Activated CD4-positive, alpha-beta T cell treated with anti-CD3 and anti-CD28 coated beads for 48 hours (primary cell): ENCODE measurements at regions not wholly inside any gene's neighbourhood (a gene's known extent, or its start where the extent isn't known, plus 50 kb on each side); places are given as distances from the start of the nearest gene placed in this dataset.

Source experiments
- DNase-seq: peaks from one replicate; pipeline ENCODE4 v3.0.0-alpha.2; 2020

DNA sequence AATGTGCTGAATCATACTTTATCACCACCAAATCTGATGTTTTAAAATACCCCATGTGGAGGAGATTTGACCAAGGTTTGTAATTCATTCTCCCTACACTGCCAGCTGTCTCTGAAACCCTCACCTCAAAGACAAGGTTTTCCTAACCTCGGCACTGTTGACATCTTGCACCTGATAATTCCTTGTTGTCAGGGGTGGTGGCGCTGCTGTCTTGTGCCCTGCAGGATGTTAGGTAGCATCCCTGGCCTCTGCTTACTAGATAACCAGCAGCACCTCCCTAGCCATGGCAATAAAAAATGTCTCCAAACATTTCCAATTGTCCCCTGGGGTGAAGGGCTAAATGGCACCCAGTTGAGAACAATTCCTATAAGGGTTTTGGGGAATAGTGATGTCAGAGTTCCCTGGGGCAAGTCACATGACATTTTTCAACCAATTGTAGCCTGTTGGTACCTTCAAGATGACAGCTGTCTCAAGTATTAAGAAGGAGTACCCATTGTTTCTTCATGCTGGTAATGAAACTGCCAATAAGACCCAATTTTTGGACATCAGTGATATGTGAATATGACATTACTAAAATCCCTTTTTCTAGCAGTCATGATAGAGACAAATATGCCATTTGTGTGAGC lies 160.6 kb upstream of the PLCXD3 start:
- DNase-seq, result no peak

DNA sequence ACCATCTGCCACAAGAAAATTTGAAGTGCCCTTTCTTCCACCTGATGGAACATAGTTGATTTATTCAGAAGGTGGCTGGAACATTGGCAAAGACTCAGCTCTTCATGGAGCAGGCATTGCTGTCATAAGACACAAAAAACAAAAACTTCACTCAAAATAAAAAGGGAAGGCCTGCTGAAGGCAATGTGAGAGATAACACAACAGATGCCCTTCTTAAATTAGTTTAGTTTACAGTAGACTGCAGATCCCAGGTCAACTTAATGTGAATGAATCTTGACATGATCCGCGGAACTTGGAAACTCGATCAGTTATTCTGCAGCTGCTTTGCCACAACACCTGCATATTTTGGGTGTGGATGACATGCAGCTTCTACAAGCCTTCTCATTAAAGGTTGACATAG lies 159.8 kb upstream of the PLCXD3 start:
- DNase-seq, result no peak

DNA sequence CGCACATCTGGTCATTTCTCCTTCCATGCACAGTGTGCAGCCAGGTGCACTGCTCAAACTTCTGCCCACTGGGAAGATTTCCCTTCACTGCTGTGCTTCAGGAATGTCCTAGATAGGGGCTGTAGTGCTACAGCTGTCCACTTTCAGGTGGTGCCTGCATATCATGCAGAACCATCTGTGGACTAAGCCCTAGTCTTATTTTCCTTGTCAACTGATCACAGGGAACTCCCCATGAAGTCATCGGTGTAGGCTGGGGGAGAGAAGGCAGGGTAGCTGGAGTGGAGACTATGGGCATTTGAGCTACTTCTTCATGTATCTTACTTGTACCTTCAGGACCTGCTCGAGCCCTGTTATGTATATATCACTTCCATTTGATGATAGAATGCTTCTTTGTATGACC lies 150.9 kb upstream of the PLCXD3 start:
- no peak for DNase-seq

DNA sequence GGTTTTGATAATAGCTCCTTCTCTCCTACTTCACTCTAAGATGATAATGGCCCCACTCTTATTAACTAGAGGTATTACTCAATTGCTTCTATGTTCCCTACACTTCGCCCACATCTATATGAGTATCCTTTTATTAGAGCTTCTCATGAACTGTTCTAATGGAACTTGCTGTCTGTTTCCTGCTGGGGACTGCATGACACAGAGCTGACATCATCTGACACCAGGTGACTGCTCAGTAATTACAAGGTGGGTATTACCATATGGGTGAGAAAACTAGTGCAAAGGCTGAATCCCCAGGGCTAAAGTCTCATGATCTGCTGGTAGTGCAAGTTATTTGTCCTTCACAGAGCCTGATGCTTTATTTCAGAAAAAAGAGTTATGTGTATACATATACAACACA lies 146.2 kb upstream of the PLCXD3 start:
- no peak for DNase-seq

DNA sequence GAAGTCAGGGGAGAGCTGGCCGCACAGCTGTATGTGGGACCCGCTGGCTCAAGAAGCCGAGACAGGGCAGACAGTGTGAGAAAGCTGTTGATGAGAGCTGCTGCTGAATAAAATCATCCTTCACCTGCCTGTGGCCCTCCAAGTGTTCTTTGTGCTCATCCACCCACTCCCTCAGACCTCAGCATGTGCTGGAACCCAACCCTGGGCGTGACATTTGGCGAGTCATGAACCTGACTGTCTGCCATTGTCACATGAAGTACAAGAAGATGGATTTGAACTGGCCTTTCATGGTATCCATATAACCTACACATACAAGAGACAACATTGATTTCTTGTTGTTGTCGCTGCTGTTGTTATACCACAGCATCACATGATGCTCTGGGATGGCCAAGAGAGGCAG lies 139.7 kb upstream of the PLCXD3 start:
- DNase-seq, result no peak

DNA sequence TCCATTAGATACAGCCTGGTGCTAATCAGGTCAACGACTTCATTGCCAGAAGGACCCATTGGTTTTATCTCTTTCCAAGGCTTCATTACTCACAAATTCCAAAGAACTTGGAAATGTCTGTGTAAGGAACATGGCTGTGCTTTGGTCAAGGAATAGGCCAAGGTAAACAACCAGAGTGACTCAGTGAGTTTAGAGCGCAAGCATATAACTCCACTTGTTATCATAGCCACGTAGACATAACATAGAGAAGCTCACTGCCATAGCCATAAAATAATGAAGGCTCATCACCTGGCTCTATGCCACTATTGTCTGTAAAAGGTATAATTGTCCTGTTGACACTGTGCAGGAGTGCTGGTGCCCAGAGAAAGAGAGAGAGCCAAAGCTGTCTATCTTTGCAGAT lies 139.3 kb upstream of the PLCXD3 start:
- DNase-seq, result no peak

DNA sequence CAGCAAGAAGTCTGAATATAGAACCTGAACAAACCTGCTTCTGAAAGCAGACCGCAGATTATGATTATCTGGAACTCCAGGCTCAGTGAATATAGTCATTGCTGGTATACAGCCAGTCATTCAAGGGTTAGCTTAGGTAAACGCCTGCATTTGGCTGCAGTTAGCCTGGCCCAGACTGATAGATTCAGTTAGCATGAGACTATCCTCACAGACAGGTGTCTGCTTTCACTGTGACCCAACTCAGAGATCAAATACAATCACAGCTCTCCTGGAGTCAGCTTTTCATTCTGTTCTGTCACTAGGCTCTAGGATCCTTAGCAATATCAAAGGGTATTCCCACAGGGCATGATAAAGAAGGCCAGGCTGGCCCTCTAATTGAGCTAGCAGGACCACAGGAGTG lies 138.6 kb upstream of the PLCXD3 start:
- DNase-seq, result no peak

DNA sequence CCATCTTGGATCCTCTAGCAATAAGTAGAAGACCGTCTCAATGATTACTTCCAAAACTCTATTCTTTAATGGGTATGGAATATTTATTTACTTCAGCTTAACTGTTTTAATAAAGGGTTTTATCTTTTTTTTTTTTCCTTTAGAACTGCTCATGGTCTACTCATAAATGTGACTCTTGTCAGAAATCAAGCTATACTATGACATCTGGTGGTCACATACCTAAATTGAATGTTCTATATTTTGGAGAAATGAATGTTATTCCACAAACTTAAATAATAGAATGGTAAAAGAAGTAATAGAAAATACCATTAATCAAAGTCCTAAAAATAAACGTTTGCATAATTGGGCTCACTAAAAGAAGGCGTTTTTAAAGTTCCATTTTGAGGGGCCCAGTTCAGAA lies 131.2 kb upstream of the PLCXD3 start:
- no peak for DNase-seq

DNA sequence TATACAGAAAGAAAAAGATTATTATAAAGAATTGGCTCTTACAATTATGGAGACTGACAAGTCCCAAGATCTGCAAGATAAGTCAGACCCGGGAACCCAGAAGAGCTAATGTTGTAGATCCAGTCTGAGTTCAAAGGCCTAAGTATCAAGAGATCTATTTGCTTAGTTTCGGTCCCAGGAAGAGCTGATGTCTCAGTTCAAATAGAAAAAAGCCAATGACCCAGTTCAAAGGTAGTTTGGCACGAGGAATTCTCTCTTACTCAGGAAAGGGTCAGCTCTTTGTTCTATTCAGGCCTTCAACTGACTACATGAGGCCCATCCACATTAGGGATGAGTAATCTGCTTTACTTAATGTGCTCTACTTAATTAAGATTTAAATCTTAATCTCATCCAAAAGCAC lies 128.3 kb upstream of the PLCXD3 start:
- DNase-seq, result no peak

DNA sequence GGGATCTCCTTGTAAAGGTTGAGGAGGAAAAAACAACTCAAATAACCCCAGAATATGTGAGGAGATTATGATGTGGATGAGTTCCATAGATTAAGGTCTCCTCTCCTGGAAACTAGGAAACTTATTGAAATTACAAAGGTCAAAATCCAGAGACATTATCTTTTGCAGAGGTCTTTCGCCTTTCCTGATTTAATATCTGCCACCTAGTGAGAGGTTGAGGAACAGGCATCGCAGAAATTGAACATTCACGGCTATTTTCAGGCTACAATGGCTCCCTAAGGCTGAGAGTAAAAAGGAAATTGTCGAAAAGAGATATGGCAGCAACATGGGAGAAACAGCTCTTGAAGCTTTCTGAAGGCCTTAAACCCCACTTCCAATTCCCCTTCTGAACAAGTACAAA lies 127.5 kb upstream of the PLCXD3 start:
- DNase-seq, result no peak

DNA sequence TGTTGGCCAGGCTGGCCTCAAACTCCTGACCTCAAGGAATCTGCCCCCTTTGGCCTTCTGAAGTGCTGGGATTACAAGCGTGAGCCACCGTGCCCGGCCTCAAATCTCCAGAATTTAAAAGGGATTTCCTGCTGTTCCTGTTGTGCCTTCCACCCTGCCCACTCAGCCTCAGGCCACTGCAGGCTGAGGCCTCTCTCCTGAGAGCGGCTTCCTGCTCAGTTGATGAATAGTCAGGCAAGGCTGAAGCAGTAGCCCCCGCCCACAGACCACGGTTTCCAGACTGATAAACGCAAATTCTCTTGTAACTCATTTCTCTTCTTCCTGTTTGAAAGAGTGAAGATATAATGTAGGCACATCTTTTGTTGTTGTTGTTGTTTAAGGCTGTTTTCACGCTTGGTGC lies 127.0 kb upstream of the PLCXD3 start:
- DNase-seq, result no peak

DNA sequence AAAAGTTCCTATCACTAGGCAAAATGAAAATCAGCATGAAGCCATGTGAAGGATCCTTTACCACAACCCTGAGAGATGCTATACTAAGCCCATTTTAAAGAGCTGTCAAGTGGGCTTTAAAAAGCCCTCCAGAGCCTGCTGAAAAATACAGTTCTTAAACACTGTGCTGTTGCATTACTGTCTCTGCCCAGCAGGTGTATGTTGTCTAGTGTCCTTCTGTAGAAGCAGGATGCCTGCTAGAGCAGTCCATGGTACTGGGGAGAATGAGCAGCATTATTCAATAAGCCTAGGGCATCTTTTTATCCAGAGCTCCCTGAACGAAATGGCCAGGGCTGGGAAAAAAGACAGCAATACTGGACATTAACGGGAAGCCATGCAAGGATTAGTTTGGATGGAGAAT lies 126.2 kb upstream of the PLCXD3 start:
- peak; percentile 2 for DNase-seq

DNA sequence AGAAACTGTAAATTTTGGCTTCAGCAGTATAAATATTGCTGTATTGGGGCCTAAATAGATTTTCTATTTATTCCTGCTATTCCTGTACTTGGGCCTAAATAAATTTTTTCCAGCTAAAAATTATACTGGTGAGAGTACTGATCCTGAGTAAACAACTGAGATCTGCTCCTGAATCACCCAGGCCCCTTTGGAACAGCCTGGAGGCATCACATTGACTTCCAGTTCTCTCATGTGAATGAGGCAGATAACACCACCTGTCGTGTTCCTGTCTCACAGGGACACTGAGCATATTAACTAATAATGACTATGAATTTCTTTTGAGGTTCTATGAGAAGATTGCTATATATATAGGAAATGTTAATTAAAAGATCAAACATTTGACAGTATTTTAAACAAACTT lies 119.5 kb upstream of the PLCXD3 start:
- no peak for DNase-seq

DNA sequence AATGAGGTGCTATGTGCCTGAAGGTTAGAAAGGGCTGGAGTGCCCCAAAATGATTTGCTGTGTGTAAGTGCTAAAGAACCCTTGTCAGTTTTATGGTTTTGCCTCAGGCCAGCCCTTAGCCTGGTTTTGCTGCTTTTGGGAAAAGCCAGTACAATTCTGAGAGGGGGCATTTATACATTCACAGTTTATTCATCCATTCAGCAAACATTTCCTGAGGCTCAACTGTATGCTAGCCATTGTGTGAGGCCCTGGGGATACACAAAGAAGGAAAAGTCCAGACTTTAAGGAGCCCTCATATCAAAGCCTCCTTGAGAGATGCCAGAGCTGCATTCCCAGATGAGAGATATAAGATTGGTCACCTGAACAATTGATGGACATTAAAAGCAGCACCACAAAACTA lies 115.2 kb upstream of the PLCXD3 start:
- DNase-seq, result no peak

DNA sequence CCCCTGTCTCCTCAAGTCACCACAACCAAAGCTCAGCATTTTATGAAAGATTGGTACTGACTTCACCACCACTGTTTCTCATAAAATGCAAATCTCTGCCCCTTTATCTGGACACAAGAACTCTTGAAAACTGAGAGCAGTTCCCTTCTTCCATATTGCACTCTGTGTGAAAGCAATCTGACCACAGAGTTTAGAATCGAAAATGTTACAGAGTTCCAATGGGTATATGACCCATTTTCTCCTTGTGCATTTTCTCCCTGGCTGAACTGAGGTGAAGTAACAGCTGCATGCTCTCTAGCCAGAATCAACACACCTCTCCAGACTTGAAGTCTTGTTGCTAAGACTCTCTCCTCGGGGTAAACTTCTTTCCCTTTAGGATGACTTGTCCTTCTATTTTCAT lies 111.0 kb upstream of the PLCXD3 start:
- no peak for DNase-seq

DNA sequence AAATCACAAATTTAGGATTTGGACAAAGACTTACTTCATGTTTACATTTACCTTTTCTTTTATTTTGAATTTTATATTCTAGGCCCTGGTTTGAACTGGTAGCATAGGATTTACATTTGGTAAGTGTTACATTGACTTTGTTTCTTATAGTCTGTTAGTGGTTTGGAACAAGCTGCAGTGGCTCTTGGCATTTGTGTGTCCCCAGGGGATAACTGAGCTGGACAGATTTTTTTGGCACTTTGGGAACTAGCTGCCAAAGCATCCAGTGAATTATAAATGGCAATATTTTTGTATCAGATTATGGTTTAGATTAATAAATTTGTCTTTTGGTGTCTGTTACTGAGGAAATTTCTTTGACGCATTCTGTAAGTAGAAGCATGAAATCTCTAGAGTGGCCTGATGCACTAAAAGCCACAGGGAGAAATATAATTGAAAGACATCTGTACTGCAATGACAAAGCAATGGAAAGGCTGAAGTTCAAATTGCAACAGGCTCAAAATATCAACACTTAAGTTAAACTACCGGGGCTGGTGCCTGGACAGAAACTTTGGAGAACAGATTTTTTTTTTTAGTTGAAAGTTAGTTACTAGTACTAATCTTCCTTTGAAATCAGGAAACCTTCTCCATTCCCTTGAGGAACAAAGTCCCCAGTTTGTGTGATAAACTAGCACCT lies 107.6 kb upstream of the PLCXD3 start:
- DNase-seq, result no peak

DNA sequence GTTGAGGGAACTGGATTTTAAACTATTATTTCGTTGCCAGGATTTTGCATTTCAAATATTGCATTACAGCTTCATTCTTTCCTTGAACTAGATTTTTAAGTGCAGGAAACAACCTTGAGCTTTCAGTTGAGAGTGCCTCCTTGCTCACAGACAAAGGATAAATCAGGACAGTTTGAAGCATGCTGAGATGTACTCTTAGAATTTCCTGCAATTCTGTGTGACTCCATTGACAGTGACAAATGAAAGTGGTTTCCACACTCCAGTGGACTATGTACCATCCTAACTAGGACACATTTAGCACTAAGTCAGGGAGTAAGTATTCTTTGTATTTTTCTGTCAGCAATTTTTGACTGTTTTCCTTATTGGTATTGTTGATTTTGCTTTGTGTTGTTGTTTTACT lies 100.0 kb upstream of the PLCXD3 start:
- DNase-seq, result no peak

DNA sequence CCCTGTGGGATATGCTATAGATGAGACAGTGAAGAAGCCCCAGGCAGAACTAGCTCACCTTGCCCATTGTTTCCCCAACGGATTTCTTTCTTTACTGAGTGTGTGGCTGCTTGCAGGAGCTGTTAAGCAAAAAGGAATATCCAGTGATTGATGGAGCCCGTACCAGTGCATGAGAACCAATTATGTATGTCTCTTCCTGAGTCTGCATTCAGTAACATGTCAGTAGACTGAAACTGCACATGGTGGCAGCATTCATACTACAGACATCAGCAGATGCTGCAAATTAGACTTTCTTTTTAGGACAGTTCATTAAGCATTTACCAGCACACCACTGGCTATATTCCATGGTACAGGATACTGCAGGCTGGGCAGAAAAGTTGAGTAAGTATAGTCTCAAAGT lies 90.3 kb upstream of the PLCXD3 start:
- no peak for DNase-seq

DNA sequence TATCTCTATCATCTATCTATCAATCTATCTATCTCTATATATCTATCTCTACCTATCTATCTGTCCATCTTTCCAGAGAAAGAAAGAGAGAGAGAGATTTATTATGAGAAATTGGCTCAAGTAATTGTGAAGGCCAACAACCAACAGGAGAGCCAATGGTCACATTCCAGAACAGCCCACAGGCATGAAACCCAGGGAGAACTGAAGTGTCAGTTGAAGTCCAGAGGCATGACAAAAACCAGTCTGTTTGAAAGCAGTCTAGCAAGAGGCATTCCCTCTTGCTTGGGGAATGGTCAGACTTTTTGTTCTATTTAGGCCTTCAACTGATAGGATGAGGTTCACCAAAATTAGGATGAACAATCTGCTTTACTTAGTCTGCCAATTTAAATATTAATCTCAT lies 87.6 kb upstream of the PLCXD3 start:
- no peak for DNase-seq

DNA sequence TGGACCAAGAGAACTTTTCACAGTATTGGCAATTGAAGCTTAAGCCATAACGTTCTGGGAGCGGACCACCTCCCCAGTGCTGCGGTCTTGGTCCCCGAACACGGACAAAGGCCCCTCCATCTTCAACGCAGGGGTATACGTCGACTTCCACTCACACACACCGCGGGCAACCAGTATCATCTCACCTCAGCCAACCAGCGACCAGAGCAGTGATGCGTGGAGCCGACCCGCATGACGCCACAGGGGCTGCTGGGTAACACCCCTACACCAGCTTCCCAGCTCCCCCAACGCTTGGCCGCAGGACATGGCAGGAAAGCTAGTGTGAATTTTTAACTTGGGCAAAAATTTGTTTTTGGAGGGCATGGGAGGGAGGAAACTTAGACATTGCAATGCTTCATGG lies 77.3 kb upstream of the PLCXD3 start:
- no peak for DNase-seq

DNA sequence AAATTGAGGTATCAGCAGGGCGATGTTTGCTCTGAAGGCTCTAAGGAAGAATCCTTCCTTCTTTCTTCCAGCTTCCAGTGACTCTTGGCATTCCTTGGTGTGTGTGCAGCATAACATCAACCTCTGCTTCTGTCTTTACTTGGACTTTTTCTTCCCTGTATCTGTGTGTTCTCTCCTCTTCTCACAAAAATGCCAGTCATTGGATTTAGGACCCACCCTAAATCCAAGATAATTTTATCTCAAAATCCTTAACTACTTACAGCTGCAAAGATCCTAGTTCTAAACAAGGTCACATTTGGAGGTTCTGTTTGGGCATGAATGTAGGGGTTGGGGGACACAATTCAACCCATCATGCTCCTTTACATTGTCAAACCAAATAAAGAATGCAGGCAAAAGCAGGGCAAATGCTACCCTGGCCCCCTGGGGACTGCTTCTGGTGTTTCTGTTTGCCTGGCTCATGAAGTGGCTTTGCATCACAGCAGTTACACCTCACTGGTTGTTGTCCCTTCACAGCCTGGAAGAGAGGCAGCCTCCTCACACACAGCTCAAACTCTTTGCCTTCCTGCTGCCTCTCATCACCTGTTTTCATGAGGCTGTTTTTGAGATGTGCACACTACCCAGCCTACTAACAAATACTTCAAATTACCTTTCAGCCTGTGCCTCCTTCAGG lies 64.8 kb upstream of the PLCXD3 start:
- DNase-seq, result no peak

DNA sequence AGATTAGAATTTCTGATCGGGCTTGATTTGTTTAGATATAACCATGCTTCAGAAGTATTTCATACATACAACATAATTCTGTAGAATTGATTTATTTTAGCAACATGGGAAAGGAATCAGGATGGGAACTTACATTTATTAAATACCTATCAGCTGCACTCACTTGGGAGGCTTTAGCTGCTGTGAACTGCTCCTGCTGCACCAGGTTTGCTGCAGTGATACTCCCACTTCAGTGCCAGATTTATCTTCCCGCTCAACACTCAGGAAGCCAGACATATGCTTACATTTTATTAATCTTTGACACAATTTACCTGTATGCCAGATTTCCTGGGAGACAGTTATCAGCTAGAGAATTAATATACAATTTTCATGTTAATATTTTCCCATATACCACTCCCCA lies 64.0 kb upstream of the PLCXD3 start:
- no peak for DNase-seq
